DND-41 (cell line): ENCODE measurements at regions not wholly inside any gene's neighbourhood (a gene's known extent, or its start where the extent isn't known, plus 50 kb on each side); places are given as distances from the start of the nearest gene placed in this dataset.

Source experiments
- ATAC-seq: fragments of 200-7000 bp; cut with Tn5 transposase; 3 replicates; pipeline ENCODE4 v1.9.1; 2021; ENCODE audit warnings: low read depth; ENCODE audit not compliant: insufficient read depth
- DNase-seq: peaks from one replicate; pipeline ENCODE4 v3.0.0-alpha.2; 2020
- H2AFZ ChIP-seq: 2 replicates; pipeline ENCODE4 v1.6.0; 2012; ENCODE audit warnings: low read depth, low read length
- H3K27ac ChIP-seq: 2 replicates; pipeline ENCODE4 v1.5.1; 2012; ENCODE audit warnings: low read length, inconsistent platforms
- H3K27me3 ChIP-seq: fragments of 200-600 bp; sonication (generic); 2 replicates; pipeline ENCODE4 v1.6.0; 2012; ENCODE audit warnings: low read length, mild to moderate bottlenecking, inconsistent platforms; ENCODE audit not compliant: insufficient read depth, poor library complexity
- H3K36me3 ChIP-seq: 2 replicates; pipeline ENCODE4 v1.5.1; 2012; ENCODE audit warnings: low read length, inconsistent platforms; ENCODE audit not compliant: insufficient read depth
- H3K4me1 ChIP-seq: 2 replicates; pipeline ENCODE4 v1.5.1; 2012; ENCODE audit warnings: mild to moderate bottlenecking, low read length; ENCODE audit not compliant: insufficient read depth
- H3K4me2 ChIP-seq: 2 replicates; pipeline ENCODE4 v1.6.0; 2012; ENCODE audit warnings: mild to moderate bottlenecking, moderate library complexity, low read length, inconsistent platforms; ENCODE audit not compliant: insufficient read depth
- H3K4me3 ChIP-seq, 2 experiments: fragments of 200-600 bp in 1 of 2; shearing (Covaris generic) in 1 of 2; 2 replicates each; pipeline ENCODE4 v1.5.1; 2012 to 2016; ENCODE audit warnings: inconsistent platforms in 2 of 2, low read length in 2 of 2, mild to moderate bottlenecking in 2 of 2, low read depth in 1 of 2, moderate library complexity in 1 of 2
- H3K79me2 ChIP-seq: 2 replicates; pipeline ENCODE4 v1.6.0; 2012; ENCODE audit warnings: low read length, inconsistent platforms; ENCODE audit not compliant: insufficient read depth
- H3K9ac ChIP-seq: 2 replicates; pipeline ENCODE4 v1.6.0; 2012; ENCODE audit warnings: low read depth, mild to moderate bottlenecking, inconsistent platforms, low read length, moderate library complexity
- H3K9me3 ChIP-seq: 2 replicates; pipeline ENCODE4 v1.5.1; 2012; ENCODE audit warnings: low read length, moderate library complexity, mild to moderate bottlenecking, inconsistent platforms; ENCODE audit not compliant: insufficient read depth, severe bottlenecking
- H4K20me1 ChIP-seq: 2 replicates; pipeline ENCODE4 v1.6.0; 2012; ENCODE audit warnings: low read length; ENCODE audit not compliant: insufficient read depth
- CTCF ChIP-seq: IDR thresholded peaks from 2 replicates; pipeline ENCODE4 v1.5.1; 2012; ENCODE audit warnings: borderline replicate concordance, low read length, moderate library complexity, mild to moderate bottlenecking; ENCODE audit not compliant: poor library complexity, severe bottlenecking; ENCODE audit errors: extremely low read depth
- EZH2 ChIP-seq: IDR thresholded peaks from 3 replicates; pipeline ENCODE4 v1.6.1; 2012; ENCODE audit warnings: borderline replicate concordance, low read depth, mild to moderate bottlenecking, moderate library complexity, low read length, inconsistent platforms; ENCODE audit not compliant: severe bottlenecking

GRCh38 chr21:22728091-22728490, 1729.9 kb downstream of the NCAM2 start:
- Histone ChIP-seq H3K9me3 (peaks cover 50% of the 10 kb centered on the region), H2AFZ (no peak overlapping the region)
- ATAC-seq = no peak

GRCh38 chr21:22743085-22743484, 1744.9 kb downstream of the NCAM2 start:
- no peak overlapping the region for H3K4me2 ChIP-seq
- no peaks in the 10 kb centered on the region for H3K36me3 ChIP-seq
- H3K4me1 ChIP-seq = no peaks in the 10 kb centered on the region
- H3K9ac ChIP-seq = no peak overlapping the region
- TF ChIP-seq CTCF = no peak
- no peak for TF ChIP-seq EZH2
- H4K20me1 ChIP-seq = no peaks in the 10 kb centered on the region
- DNase-seq (no peak), ATAC-seq (no peak)
- H2AFZ ChIP-seq = no peak overlapping the region
- H3K9me3 ChIP-seq = peaks cover 4% of the 10 kb centered on the region
- H3K4me3 ChIP-seq = no peak overlapping the region
- no peaks in the 10 kb centered on the region for H3K79me2 ChIP-seq
- H3K27ac ChIP-seq = no peak overlapping the region
- no peaks in the 10 kb centered on the region for H3K27me3 ChIP-seq

More at GRCh38 chr21:22728091-22728490, 1729.9 kb downstream of the NCAM2 start:
- no peak overlapping the region for H3K9ac ChIP-seq
- no peaks in the 10 kb centered on the region for H3K27me3 ChIP-seq
- no peaks in the 10 kb centered on the region for H3K79me2 ChIP-seq
- H3K4me2 ChIP-seq = no peak overlapping the region
- peak; percentile 11 for DNase-seq
- H3K4me1 ChIP-seq = no peaks in the 10 kb centered on the region
- TF ChIP-seq CTCF (no peak), EZH2 (no peak)
- no peaks in the 10 kb centered on the region for H4K20me1 ChIP-seq
- no peak overlapping the region for H3K4me3 ChIP-seq
- H3K27ac ChIP-seq = no peak overlapping the region
- H3K36me3 ChIP-seq = no peaks in the 10 kb centered on the region

GRCh38 chr21:22754746-22755145, 1756.5 kb downstream of the NCAM2 start:
- Histone ChIP-seq H3K9ac (no peak overlapping the region), H3K4me2 (no peak overlapping the region), H3K27me3 (no peaks in the 10 kb centered on the region), H3K9me3 (no peaks in the 10 kb centered on the region), H4K20me1 (no peaks in the 10 kb centered on the region), H3K27ac (no peak overlapping the region), H2AFZ (peak overlapping the region; percentile 25; the same call in 1 of the 2 replicates), H3K36me3 (no peaks in the 10 kb centered on the region), H3K4me3 (no peak overlapping the region), H3K79me2 (no peaks in the 10 kb centered on the region), H3K4me1 (no peaks in the 10 kb centered on the region)
- ATAC-seq (no peak), DNase-seq (no peak)
- TF ChIP-seq CTCF (no peak), EZH2 (no peak)

- no peak for DNase-seq
- Histone ChIP-seq H4K20me1 (no peaks in the 10 kb centered on the region), H3K4me2 (no peak overlapping the region), H3K36me3 (no peaks in the 10 kb centered on the region), H3K9ac (no peak overlapping the region), H3K27me3 (no peaks in the 10 kb centered on the region), H2AFZ (no peak overlapping the region), H3K9me3 (no peaks in the 10 kb centered on the region), H3K4me1 (no peaks in the 10 kb centered on the region), H3K4me3 (no peak overlapping the region), H3K79me2 (no peaks in the 10 kb centered on the region), H3K27ac (no peak overlapping the region)
- no peak for ATAC-seq
- no peak for TF ChIP-seq CTCF
- no peak for TF ChIP-seq EZH2
Observed at GRCh38 chr21:22758478-22758877, 1760.3 kb downstream of the NCAM2 start.
